Parathyroid adenoma (tissue), 2 donors: ENCODE measurements at regions not wholly inside any gene's neighbourhood (a gene's known extent, or its start where the extent isn't known, plus 50 kb on each side); places are given as distances from the start of the nearest gene placed in this dataset.
"Not testable (repeated sequence)": the region's sequence is repeated elsewhere in the genome, so short reads cannot be mapped to it uniquely, and the experiment has no call there.

Source experiments
- H2AFZ ChIP-seq: fragments of 300-600 bp; sonication (generic); one replicate; pipeline ENCODE4 v1.7.0; 2017; ENCODE audit warnings: antibody characterized with exemption, mild to moderate bottlenecking
- H3K27ac ChIP-seq: fragments of 300-600 bp; sonication (generic); one replicate; pipeline ENCODE4 v1.7.0; 2017
- H3K27me3 ChIP-seq: fragments of 300-600 bp; sonication (generic); one replicate; pipeline ENCODE4 v1.7.0; 2017; ENCODE audit warnings: low read length; ENCODE audit not compliant: control insufficient read depth, insufficient read depth
- H3K36me3 ChIP-seq: fragments of 300-600 bp; sonication (generic); one replicate; pipeline ENCODE4 v1.7.0; 2017; ENCODE audit warnings: low read length; ENCODE audit not compliant: control insufficient read depth, insufficient read depth
- H3K4me1 ChIP-seq: fragments of 300-600 bp; sonication (generic); one replicate; pipeline ENCODE4 v1.7.0; 2017; ENCODE audit warnings: control low read depth
- H3K4me2 ChIP-seq: fragments of 300-600 bp; sonication (generic); one replicate; pipeline ENCODE4 v1.7.0; 2017; ENCODE audit warnings: low read length
- H3K4me3 ChIP-seq: fragments of 300-600 bp; sonication (generic); one replicate; pipeline ENCODE4 v1.7.0; 2017; ENCODE audit warnings: low read depth, low read length
- H3K79me2 ChIP-seq: fragments of 300-600 bp; sonication (generic); one replicate; pipeline ENCODE4 v1.7.0; 2017; ENCODE audit warnings: control low read depth
- H3K9ac ChIP-seq: fragments of 300-600 bp; sonication (generic); one replicate; pipeline ENCODE4 v1.7.0; 2017; ENCODE audit warnings: mild to moderate bottlenecking
- H3K9me3 ChIP-seq: fragments of 300-600 bp; sonication (generic); one replicate; pipeline ENCODE4 v1.7.0; 2017; ENCODE audit warnings: low read length; ENCODE audit not compliant: control insufficient read depth
- CTCF ChIP-seq: fragments of 300-600 bp; sonication (generic); IDR thresholded peaks from one replicate; pipeline ENCODE4 v1.7.0; 2017; ENCODE audit warnings: antibody characterized with exemption, mild to moderate bottlenecking
- donor health status: primary hyperparathyroidism.

GRCh38 chr21:23822760-23823159 is 1784.5 kb downstream of the MRPL39 start:
- no peak overlapping the region for H3K4me2 ChIP-seq
- no peaks in the 10 kb centered on the region for H3K36me3 ChIP-seq
- H3K27me3 ChIP-seq, result no peaks in the 10 kb centered on the region
- no peak overlapping the region for H3K27ac ChIP-seq
- no peaks in the 10 kb centered on the region for H3K9me3 ChIP-seq
- TF ChIP-seq CTCF, result no peak
- H3K79me2 ChIP-seq, result no peaks in the 10 kb centered on the region
- H3K4me3 ChIP-seq, result no peak overlapping the region
- H3K9ac ChIP-seq, result no peak overlapping the region
- no peak overlapping the region for H2AFZ ChIP-seq
- H3K4me1 ChIP-seq, result no peaks in the 10 kb centered on the region

GRCh38 chr21:23817337-23817736 is 1789.9 kb downstream of the MRPL39 start:
- Histone ChIP-seq H3K4me1 (no peaks in the 10 kb centered on the region), H3K9me3 (no peaks in the 10 kb centered on the region), H3K36me3 (no peaks in the 10 kb centered on the region), H3K27ac (no peak overlapping the region), H3K4me2 (no peak overlapping the region), H3K9ac (no peak overlapping the region), H3K79me2 (no peaks in the 10 kb centered on the region), H2AFZ (no peak overlapping the region), H3K27me3 (no peaks in the 10 kb centered on the region), H3K4me3 (no peak overlapping the region)
- no peak for TF ChIP-seq CTCF

GRCh38 chr21:23812485-23812884 is 1794.8 kb downstream of the MRPL39 start:
- H3K4me3 ChIP-seq, result no peak overlapping the region
- no peaks in the 10 kb centered on the region for H3K79me2 ChIP-seq
- no peak overlapping the region for H2AFZ ChIP-seq
- no peaks in the 10 kb centered on the region for H3K36me3 ChIP-seq
- TF ChIP-seq CTCF, result no peak
- no peak overlapping the region for H3K4me2 ChIP-seq
- H3K9ac ChIP-seq, result no peak overlapping the region
- no peaks in the 10 kb centered on the region for H3K27me3 ChIP-seq
- H3K9me3 ChIP-seq, result no peaks in the 10 kb centered on the region
- no peak overlapping the region for H3K27ac ChIP-seq
- H3K4me1 ChIP-seq, result no peaks in the 10 kb centered on the region

GRCh38 chr21:23811805-23812204 is 1795.5 kb downstream of the MRPL39 start:
- Histone ChIP-seq H3K4me2 (no peak overlapping the region), H2AFZ (no peak overlapping the region), H3K9ac (no peak overlapping the region), H3K27me3 (no peaks in the 10 kb centered on the region), H3K79me2 (no peaks in the 10 kb centered on the region), H3K4me1 (no peaks in the 10 kb centered on the region), H3K4me3 (no peak overlapping the region), H3K9me3 (no peaks in the 10 kb centered on the region), H3K27ac (no peak overlapping the region), H3K36me3 (no peaks in the 10 kb centered on the region)
- no peak for TF ChIP-seq CTCF

- Histone ChIP-seq H3K36me3 (no peaks in the 10 kb centered on the region), H3K4me1 (no peaks in the 10 kb centered on the region), H2AFZ (no peak overlapping the region), H3K9ac (no peak overlapping the region), H3K79me2 (no peaks in the 10 kb centered on the region), H3K27me3 (no peaks in the 10 kb centered on the region), H3K9me3 (no peaks in the 10 kb centered on the region), H3K4me2 (no peak overlapping the region), H3K27ac (no peak overlapping the region), H3K4me3 (no peak overlapping the region)
- no peak for TF ChIP-seq CTCF
These were observed 1797.7 kb downstream of the MRPL39 start for GRCh38 chr21:23809573-23809972.

GRCh38 chr21:23806966-23807548 is 1800.2 kb downstream of the MRPL39 start:
- H3K27me3 ChIP-seq, H3K4me3 ChIP-seq, H2AFZ ChIP-seq, H3K9ac ChIP-seq, H3K27ac ChIP-seq, H3K4me2 ChIP-seq, H3K4me1 ChIP-seq, H3K79me2 ChIP-seq, H3K9me3 ChIP-seq, H3K36me3 ChIP-seq: not testable (repeated sequence)
